ENCODE measurements at regions not wholly inside any gene's neighbourhood (a gene's known extent, or its start where the extent isn't known, plus 50 kb on each side); places are given as distances from the start of the nearest gene placed in this dataset.

DNA sequence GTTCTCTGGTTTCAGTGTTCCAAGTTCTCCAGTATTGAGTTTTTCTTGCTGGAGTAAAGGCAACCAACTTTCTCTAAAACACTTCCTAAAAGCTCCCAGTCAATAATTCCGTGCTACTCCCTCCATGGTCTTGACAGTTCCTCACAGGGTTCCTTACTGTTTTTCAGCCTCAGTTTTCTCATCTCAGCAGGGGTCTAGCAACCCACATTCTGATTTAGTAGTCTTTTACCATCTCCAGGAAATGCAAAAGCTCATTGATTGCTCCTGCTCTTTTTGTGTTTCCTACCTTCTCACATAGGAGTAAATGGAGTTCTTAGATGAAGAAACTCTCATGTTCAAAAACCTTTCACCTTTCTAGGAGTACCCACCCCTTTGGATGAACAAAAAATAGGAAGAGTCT, 978.8 kb upstream of the POU3F3 start:
- TF ChIP-seq CTCF (IDR thresholded peaks at IDR 0.05; ENCODE audit: extremely low read depth, low read depth, low read length), result no peak
- Histone ChIP-seq H2AFZ (ENCODE audit: low read length) (no peak overlapping the region), H4K20me1 (ENCODE audit: insufficient read depth, low read length) (no peaks in the 10 kb centered on the region), H3K36me3 (ENCODE audit: insufficient read depth, low read length) (no peaks in the 10 kb centered on the region), H3K9me3 (ENCODE audit: low read depth, low read length) (no peaks in the 10 kb centered on the region), H3K4me1 (ENCODE audit: insufficient read depth, low read length) (no peaks in the 10 kb centered on the region), H3K27ac (ENCODE audit: low read depth, low read length) (no peak overlapping the region), H3K4me3 (ENCODE audit: insufficient read depth, low read length) (no peak overlapping the region), H3K4me2 (ENCODE audit: insufficient read depth, low read length) (no peak overlapping the region), H3K79me2 (ENCODE audit: insufficient read depth, low read length) (no peaks in the 10 kb centered on the region), H3K27me3 (ENCODE audit: insufficient read depth, low read length) (no peaks in the 10 kb centered on the region)
- DNase-seq (ENCODE audit: insufficient read length, low spot score, missing footprints), result no peak

DNA sequence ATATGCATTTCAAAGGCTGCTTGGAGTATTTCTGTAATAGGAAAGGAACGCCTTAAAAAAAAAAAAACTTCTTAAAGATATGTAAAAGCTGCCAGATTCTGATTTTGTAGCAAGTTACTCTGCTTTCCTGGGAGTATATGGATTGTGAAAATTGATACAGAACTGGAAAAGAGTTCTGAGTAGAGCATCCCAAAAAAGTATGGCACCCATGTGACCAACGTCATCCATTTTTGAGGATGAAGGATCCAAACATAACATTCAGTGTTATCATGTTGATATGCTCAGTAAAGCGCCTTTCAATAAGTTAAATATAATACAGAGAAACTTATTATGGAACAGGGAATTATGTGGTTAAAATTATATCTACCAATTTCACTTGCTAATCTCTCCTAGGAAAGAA, 978.4 kb upstream of the POU3F3 start:
- Histone ChIP-seq H3K27me3 (ENCODE audit: insufficient read depth, low read length) (no peaks in the 10 kb centered on the region), H3K79me2 (ENCODE audit: insufficient read depth, low read length) (no peaks in the 10 kb centered on the region), H3K27ac (ENCODE audit: low read depth, low read length) (no peak overlapping the region), H3K4me3 (ENCODE audit: insufficient read depth, low read length) (no peak overlapping the region), H3K4me1 (ENCODE audit: insufficient read depth, low read length) (no peaks in the 10 kb centered on the region), H2AFZ (ENCODE audit: low read length) (no peak overlapping the region), H4K20me1 (ENCODE audit: insufficient read depth, low read length) (no peaks in the 10 kb centered on the region), H3K36me3 (ENCODE audit: insufficient read depth, low read length) (no peaks in the 10 kb centered on the region), H3K9me3 (ENCODE audit: low read depth, low read length) (no peaks in the 10 kb centered on the region), H3K4me2 (ENCODE audit: insufficient read depth, low read length) (no peak overlapping the region)
- DNase-seq (ENCODE audit: insufficient read length, low spot score, missing footprints), result no peak
- TF ChIP-seq CTCF (IDR thresholded peaks at IDR 0.05; ENCODE audit: extremely low read depth, low read depth, low read length), result no peak

- Histone ChIP-seq H3K4me3 (ENCODE audit: insufficient read depth, low read length) (no peak overlapping the region), H3K4me2 (ENCODE audit: insufficient read depth, low read length) (no peak overlapping the region), H3K27ac (ENCODE audit: low read depth, low read length) (no peak overlapping the region), H3K79me2 (ENCODE audit: insufficient read depth, low read length) (no peaks in the 10 kb centered on the region), H3K36me3 (ENCODE audit: insufficient read depth, low read length) (no peaks in the 10 kb centered on the region), H3K4me1 (ENCODE audit: insufficient read depth, low read length) (no peaks in the 10 kb centered on the region), H4K20me1 (ENCODE audit: insufficient read depth, low read length) (no peaks in the 10 kb centered on the region), H3K9me3 (ENCODE audit: low read depth, low read length) (no peaks in the 10 kb centered on the region), H2AFZ (ENCODE audit: low read length) (no peak overlapping the region), H3K27me3 (ENCODE audit: insufficient read depth, low read length) (no peaks in the 10 kb centered on the region)
- DNase-seq (ENCODE audit: insufficient read length, low spot score, missing footprints), result no peak
- TF ChIP-seq CTCF (IDR thresholded peaks at IDR 0.05; ENCODE audit: extremely low read depth, low read depth, low read length), result no peak
Measured at GRCh38 chr2:103876611-103877010, 977.3 kb upstream of the POU3F3 start.

- Histone ChIP-seq H3K9me3 (ENCODE audit: low read depth, low read length) (no peaks in the 10 kb centered on the region), H3K36me3 (ENCODE audit: insufficient read depth, low read length) (no peaks in the 10 kb centered on the region), H4K20me1 (ENCODE audit: insufficient read depth, low read length) (no peaks in the 10 kb centered on the region), H2AFZ (ENCODE audit: low read length) (no peak overlapping the region), H3K79me2 (ENCODE audit: insufficient read depth, low read length) (no peaks in the 10 kb centered on the region), H3K4me1 (ENCODE audit: insufficient read depth, low read length) (no peaks in the 10 kb centered on the region), H3K4me2 (ENCODE audit: insufficient read depth, low read length) (no peak overlapping the region), H3K27me3 (ENCODE audit: insufficient read depth, low read length) (no peaks in the 10 kb centered on the region), H3K27ac (ENCODE audit: low read depth, low read length) (no peak overlapping the region), H3K4me3 (ENCODE audit: insufficient read depth, low read length) (no peak overlapping the region)
- no peak for DNase-seq (ENCODE audit: insufficient read length, low spot score, missing footprints)
- no peak for TF ChIP-seq CTCF (IDR thresholded peaks at IDR 0.05; ENCODE audit: extremely low read depth, low read depth, low read length)
Measured at GRCh38 chr2:103879101-103879500, 974.8 kb upstream of the POU3F3 start.
